OCI-LY7 (cell line): ENCODE measurements at regions not wholly inside any gene's neighbourhood (a gene's known extent, or its start where the extent isn't known, plus 50 kb on each side); places are given as distances from the start of the nearest gene placed in this dataset.

Experiments
- EZH2phosphoT487 ChIP-seq: fragments of 200-600 bp; sonication (generic); IDR thresholded peaks from 2 replicates; pipeline ENCODE4 v1.6.1; 2018; ENCODE audit warnings: low read depth, borderline replicate concordance, mild to moderate bottlenecking, mixed run types, antibody characterized with exemption, low read length, moderate library complexity, mixed read lengths
- TF ChIP-seq, protein P1 (sequence below): fragments of 200-600 bp; sonication (generic); conservative IDR thresholded peaks from 2 replicates; pipeline ENCODE4 v1.5.1; 2014; ENCODE audit warnings: mild to moderate bottlenecking, antibody characterized with exemption, low read length, moderate library complexity, mixed read lengths

DNA sequence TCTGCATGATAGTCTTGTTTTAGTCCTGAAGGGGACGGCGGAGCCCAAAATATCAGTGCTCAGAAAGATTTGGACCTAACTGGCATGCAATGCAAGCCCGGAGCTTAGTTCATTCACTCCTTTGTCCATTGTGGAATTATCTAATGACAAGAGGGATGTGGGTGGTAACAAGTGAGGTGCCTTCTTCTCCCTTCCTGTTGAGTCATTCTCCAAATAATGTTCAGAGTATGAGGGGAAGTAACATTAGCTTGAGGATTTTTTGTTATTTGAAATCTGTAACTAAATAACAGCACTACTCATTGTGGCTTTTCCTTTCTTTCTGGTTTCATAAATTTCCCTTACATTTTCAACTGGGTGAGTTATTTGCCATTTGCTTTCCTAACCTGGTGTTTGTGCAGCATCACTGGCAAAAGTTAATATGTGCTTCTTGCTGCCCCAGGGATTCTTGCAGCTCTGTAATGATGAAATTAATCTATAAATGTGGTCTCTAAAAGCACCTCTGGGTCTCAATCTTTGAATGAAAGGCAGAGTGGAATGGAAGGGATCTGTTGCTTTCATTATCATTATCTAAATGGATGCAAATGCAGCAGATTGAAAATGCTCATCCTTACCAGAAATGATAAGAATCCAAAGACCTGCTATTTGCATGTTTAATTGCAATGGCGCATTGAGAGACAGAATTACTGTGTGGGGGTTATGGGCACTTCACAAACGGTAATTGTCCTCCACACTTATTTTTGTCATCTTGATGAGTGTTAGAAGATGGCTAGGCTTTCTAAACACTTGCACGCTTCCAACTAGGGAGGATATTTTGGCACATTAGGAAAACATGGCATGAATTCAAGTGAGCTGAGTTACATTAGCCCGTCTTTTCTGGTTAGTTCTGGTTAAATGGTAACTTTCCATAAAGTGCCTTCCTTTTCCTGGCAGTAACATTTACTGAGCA lies 89.9 kb upstream of the MITF start:
- TF ChIP-seq, protein P1, sequence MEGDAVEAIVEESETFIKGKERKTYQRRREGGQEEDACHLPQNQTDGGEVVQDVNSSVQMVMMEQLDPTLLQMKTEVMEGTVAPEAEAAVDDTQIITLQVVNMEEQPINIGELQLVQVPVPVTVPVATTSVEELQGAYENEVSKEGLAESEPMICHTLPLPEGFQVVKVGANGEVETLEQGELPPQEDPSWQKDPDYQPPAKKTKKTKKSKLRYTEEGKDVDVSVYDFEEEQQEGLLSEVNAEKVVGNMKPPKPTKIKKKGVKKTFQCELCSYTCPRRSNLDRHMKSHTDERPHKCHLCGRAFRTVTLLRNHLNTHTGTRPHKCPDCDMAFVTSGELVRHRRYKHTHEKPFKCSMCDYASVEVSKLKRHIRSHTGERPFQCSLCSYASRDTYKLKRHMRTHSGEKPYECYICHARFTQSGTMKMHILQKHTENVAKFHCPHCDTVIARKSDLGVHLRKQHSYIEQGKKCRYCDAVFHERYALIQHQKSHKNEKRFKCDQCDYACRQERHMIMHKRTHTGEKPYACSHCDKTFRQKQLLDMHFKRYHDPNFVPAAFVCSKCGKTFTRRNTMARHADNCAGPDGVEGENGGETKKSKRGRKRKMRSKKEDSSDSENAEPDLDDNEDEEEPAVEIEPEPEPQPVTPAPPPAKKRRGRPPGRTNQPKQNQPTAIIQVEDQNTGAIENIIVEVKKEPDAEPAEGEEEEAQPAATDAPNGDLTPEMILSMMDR = no peak
- no peak for TF ChIP-seq EZH2phosphoT487
